Type B pancreatic cell (in vitro differentiated cells): ENCODE measurements at regions not wholly inside any gene's neighbourhood (a gene's known extent, or its start where the extent isn't known, plus 50 kb on each side); places are given as distances from the start of the nearest gene placed in this dataset.
"Not testable (repeated sequence)": the region's sequence is repeated elsewhere in the genome, so short reads cannot be mapped to it uniquely, and the experiment has no call there.

Experiments used
- DNase-seq: peaks from one replicate; pipeline ENCODE4 v3.0.0; 2021; ENCODE audit warnings: mixed read lengths; ENCODE audit not compliant: unreplicated experiment; ENCODE audit errors: extremely low spot score
- H3K27ac Mint-ChIP-seq: 2 replicates; pipeline ENCODE4 v1.8.0; 2021; ENCODE audit warnings: mild to moderate bottlenecking, mixed read lengths
- H3K27me3 Mint-ChIP-seq: 2 replicates; pipeline ENCODE4 v1.8.0; 2021; ENCODE audit warnings: mixed read lengths
- H3K36me3 Mint-ChIP-seq: 2 replicates; pipeline ENCODE4 v1.8.0; 2021; ENCODE audit warnings: mixed read lengths
- H3K4me1 Mint-ChIP-seq: one replicate; pipeline ENCODE4 v1.8.0; 2021; ENCODE audit warnings: mixed read lengths; ENCODE audit not compliant: unreplicated experiment
- H3K4me3 Mint-ChIP-seq: 2 replicates; pipeline ENCODE4 v1.8.0; 2021; ENCODE audit warnings: mild to moderate bottlenecking, mixed read lengths
- H3K9me3 Mint-ChIP-seq: 2 replicates; pipeline ENCODE4 v1.8.0; 2021; ENCODE audit warnings: mixed read lengths
- CTCF ChIP-seq: fragments of 200-600 bp; sonication (generic); conservative IDR thresholded peaks from 2 replicates; pipeline ENCODE4 v1.5.0; 2021; ENCODE audit warnings: antibody characterized with exemption, mild to moderate bottlenecking

GRCh38 chr1:5728663-5729355, 263.4 kb downstream of the NPHP4 start:
- Mint-ChIP-seq H3K4me3 (no peak overlapping the region), H3K4me1 (peaks cover 8% of the 10 kb centered on the region)
- DNase-seq: no peak

GRCh38 chr1:5727871-5728643, 264.2 kb downstream of the NPHP4 start:
- DNase-seq: no peak
- H3K9me3 Mint-ChIP-seq: peaks cover 5% of the 10 kb centered on the region
- no peak overlapping the region for H3K27ac Mint-ChIP-seq
- H3K4me3 Mint-ChIP-seq: no peak overlapping the region
- peaks cover 8% of the 10 kb centered on the region for H3K4me1 Mint-ChIP-seq
- H3K36me3 Mint-ChIP-seq: no peaks in the 10 kb centered on the region
- no peak for TF ChIP-seq CTCF
- H3K27me3 Mint-ChIP-seq: peaks cover 3% of the 10 kb centered on the region

More at GRCh38 chr1:5728663-5729355, 263.4 kb downstream of the NPHP4 start:
- Mint-ChIP-seq H3K36me3 (no peaks in the 10 kb centered on the region), H3K27ac (no peak overlapping the region), H3K9me3 (no peaks in the 10 kb centered on the region), H3K27me3 (peaks cover 3% of the 10 kb centered on the region)
- no peak for TF ChIP-seq CTCF

DNA sequence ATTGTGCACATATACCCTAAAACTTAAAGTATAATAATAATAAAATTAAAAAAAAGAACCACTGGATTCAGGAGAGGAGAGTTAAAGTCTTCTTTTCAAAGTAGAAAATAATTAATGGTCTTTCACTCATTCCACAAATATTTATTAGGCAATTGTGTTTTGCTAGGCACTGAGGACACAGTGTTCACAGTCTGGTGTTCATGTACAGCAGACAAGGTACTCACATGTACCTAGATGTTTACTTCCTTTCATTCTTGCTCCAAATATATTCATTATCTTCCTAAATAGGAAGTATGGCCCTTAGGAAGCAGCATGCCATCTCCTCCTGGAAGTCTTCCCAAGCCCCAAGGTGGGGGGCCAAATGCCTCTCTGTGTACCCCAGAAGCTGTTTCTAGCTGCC, 265.0 kb downstream of the NPHP4 start:
- Mint-ChIP-seq H3K27ac (no peak overlapping the region), H3K9me3 (peaks cover 6% of the 10 kb centered on the region), H3K4me3 (no peak overlapping the region), H3K4me1 (peaks cover 8% of the 10 kb centered on the region), H3K36me3 (no peaks in the 10 kb centered on the region), H3K27me3 (peaks cover 3% of the 10 kb centered on the region)
- no peak for TF ChIP-seq CTCF
- DNase-seq: no peak

DNA sequence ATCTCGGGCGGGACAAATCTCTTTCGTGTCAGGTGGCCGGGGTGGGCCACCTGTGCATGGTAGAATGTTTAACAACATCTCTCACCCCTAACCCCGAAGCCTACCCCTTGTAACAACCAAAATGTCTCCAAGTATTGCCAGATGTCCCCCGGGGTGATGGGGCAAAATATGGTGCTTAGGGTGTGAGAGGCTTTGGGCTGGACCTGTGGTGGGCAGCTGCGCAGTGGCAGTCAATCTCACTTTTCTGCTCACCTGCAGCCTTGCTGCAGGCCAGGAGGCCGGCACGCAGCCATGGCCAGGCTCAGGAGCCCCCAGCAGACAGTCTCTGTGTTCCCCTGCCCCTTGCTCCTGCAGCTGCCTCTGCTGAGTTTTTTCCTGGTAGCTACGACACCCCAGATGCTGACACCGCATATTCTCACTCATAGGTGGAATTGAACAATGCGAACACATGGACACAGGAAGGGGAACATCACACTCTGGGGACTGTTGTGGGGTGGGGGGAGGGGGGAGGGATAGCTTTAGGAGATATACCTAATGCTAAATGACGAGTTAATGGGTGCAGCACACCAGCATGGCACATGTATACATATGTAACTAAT, 265.5 kb downstream of the NPHP4 start:
- H3K27ac Mint-ChIP-seq, H3K4me3 Mint-ChIP-seq, DNase-seq: not testable (repeated sequence)

DNA sequence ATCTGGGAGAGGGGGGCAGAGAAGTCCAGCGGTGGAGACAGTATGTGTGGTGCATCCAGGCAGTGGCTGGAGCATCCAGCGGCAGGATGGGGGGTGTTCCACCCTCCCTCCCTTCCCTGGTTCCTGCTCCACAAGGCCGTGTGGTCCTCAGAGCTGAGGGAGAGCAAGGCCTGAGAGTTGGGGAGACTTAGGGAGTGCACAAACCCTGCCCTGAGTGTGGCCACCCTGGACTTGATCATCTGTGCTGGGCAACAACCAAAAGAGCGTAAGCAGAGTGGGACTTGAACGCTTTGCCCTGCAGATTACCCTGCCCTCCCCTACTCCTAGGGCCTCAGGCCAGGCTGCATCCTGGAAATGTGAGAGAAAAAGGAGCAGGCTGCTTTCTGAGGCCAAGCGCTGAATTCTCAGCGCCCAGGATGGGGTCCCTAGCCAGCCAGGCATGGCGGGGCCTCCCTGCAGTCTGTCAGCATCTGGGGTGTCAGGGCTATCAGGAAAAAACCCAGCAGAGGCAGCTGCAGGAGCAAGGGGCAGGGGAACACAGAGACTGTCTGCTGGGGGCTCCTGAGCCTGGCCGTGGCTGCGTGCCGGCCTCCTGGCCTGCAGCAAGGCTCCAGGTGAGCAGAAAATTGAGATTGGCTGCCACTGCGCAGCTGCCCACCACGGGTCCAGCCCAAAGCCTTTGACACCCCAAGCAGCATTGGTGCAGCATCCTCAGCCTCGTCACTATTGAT, 266.2 kb downstream of the NPHP4 start:
- Mint-ChIP-seq H3K4me3 (no peak overlapping the region), H3K27ac (no peak overlapping the region), H3K9me3 (peaks cover 6% of the 10 kb centered on the region), H3K36me3 (no peaks in the 10 kb centered on the region), H3K4me1 (peaks cover 8% of the 10 kb centered on the region), H3K27me3 (peaks cover 3% of the 10 kb centered on the region)
- DNase-seq: no peak
- TF ChIP-seq CTCF: no peak

More for the DNA sequence above, 265.5 kb downstream of the NPHP4 start:
- not testable (repeated sequence) for H3K27me3 Mint-ChIP-seq, H3K4me1 Mint-ChIP-seq, H3K9me3 Mint-ChIP-seq, H3K36me3 Mint-ChIP-seq
